Bronchial epithelial cell (primary cell): ENCODE measurements at regions not wholly inside any gene's neighbourhood (a gene's known extent, or its start where the extent isn't known, plus 50 kb on each side); places are given as distances from the start of the nearest gene placed in this dataset.
A peak's percentile ranks its signal among the peaks of the same experiment; 100 is the strongest.
"Not testable (repeated sequence)": the region's sequence is repeated elsewhere in the genome, so short reads cannot be mapped to it uniquely, and the experiment has no call there.

ENCODE experiments used
- DNase-seq: peaks from one replicate; pipeline ENCODE4 v3.0.0-alpha.2; 2010; ENCODE audit warnings: low read depth
- FAIRE-seq: peaks from 2 replicates; lab custom pipeline; 2011; peaks lifted over from hg19 to GRCh38; lab: Jason Lieb, UNC
- H3K27me3 ChIP-seq: 2 replicates; pipeline ENCODE4 v1.5.1; 2011; ENCODE audit warnings: low read length; ENCODE audit not compliant: control insufficient read depth, insufficient read depth
- H3K36me3 ChIP-seq: 2 replicates; pipeline ENCODE4 v1.5.1; 2011; ENCODE audit warnings: low read length; ENCODE audit not compliant: control insufficient read depth, insufficient read depth
- H3K4me3 ChIP-seq: 2 replicates; pipeline ENCODE4 v1.5.1; 2011; ENCODE audit warnings: mild to moderate bottlenecking, low read depth, low read length, control low read depth
- CTCF ChIP-seq: IDR thresholded peaks from 2 replicates; pipeline ENCODE4 v1.5.1; 2011; ENCODE audit warnings: mild to moderate bottlenecking, moderate library complexity, low read length, control low read depth, inconsistent platforms; ENCODE audit not compliant: insufficient read depth, severe bottlenecking

GRCh38 chr2:236485519-236485918 lies 84.1 kb upstream of the ACKR3 start:
- TF ChIP-seq CTCF: no peak
- FAIRE-seq (no peak), DNase-seq (no peak)
- Histone ChIP-seq H3K36me3 (peaks cover 1% of the 10 kb centered on the region), H3K4me3 (no peak overlapping the region), H3K27me3 (no peaks in the 10 kb centered on the region)

GRCh38 chr2:236489083-236489482 lies 80.5 kb upstream of the ACKR3 start:
- H3K4me3 ChIP-seq, FAIRE-seq, DNase-seq, H3K36me3 ChIP-seq, H3K27me3 ChIP-seq: not testable (repeated sequence)

GRCh38 chr2:236489895-236490404 lies 79.7 kb upstream of the ACKR3 start:
- no peak for DNase-seq
- peak; percentile 83 for FAIRE-seq

GRCh38 chr2:236496340-236496739 lies 73.3 kb upstream of the ACKR3 start:
- no peak overlapping the region for H3K4me3 ChIP-seq
- peaks cover 4% of the 10 kb centered on the region for H3K36me3 ChIP-seq
- FAIRE-seq (no peak), DNase-seq (no peak)
- TF ChIP-seq CTCF: no peak
- no peaks in the 10 kb centered on the region for H3K27me3 ChIP-seq

More at GRCh38 chr2:236489895-236490404, 79.7 kb upstream of the ACKR3 start:
- TF ChIP-seq CTCF: no peak
- Histone ChIP-seq H3K36me3 (peaks cover 1% of the 10 kb centered on the region), H3K4me3 (no peak overlapping the region), H3K27me3 (no peaks in the 10 kb centered on the region)

- FAIRE-seq: no peak
- Histone ChIP-seq H3K36me3 (peaks cover 4% of the 10 kb centered on the region), H3K4me3 (no peak overlapping the region), H3K27me3 (no peaks in the 10 kb centered on the region)
- DNase-seq: no peak
- no peak for TF ChIP-seq CTCF
Measured at GRCh38 chr2:236498369-236498768, 71.3 kb upstream of the ACKR3 start.

GRCh38 chr2:236499691-236500578 lies 69.7 kb upstream of the ACKR3 start:
- peaks cover 4% of the 10 kb centered on the region for H3K36me3 ChIP-seq
- H3K4me3 ChIP-seq: no peak overlapping the region
- TF ChIP-seq CTCF: no peak
- no peak for DNase-seq
- FAIRE-seq: no peak
- no peaks in the 10 kb centered on the region for H3K27me3 ChIP-seq
